Spleen (tissue), 11 donors: ENCODE measurements at regions not wholly inside any gene's neighbourhood (a gene's known extent, or its start where the extent isn't known, plus 50 kb on each side); places are given as distances from the start of the nearest gene placed in this dataset.

Experiments
- DNase-seq: peaks from one replicate; pipeline ENCODE4 v3.0.0-alpha.2; 2020
- H3K27ac ChIP-seq, 8 donors: fragments of 200-600 bp; sonication (generic) in 7 of 8; 1 replicate in 4 of 8; 2 replicates in 4 of 8; pipeline versions ENCODE4 v1.5.0 to v1.8.0; 2016 to 2021; ENCODE audit warnings: inconsistent platforms in 4 of 8, mild to moderate bottlenecking in 4 of 8, moderate library complexity in 1 of 8
- H3K27me3 ChIP-seq, 7 donors: fragments of 200-600 bp; sonication (generic) in 6 of 7; replicated peaks in 1 of 7; 1 replicate in 4 of 7; 2 replicates in 3 of 7; pipeline versions ENCODE4 v1.5.0 to v1.8.0; 2016 to 2021; ENCODE audit warnings: inconsistent platforms in 3 of 7, mild to moderate bottlenecking in 1 of 7
- H3K36me3 ChIP-seq, 6 donors: fragments of 200-600 bp; sonication (generic) in 5 of 6; 1 replicate in 4 of 6; 2 replicates in 2 of 6; pipeline versions ENCODE4 v1.5.0 to v1.8.0; 2016 to 2021; ENCODE audit warnings: inconsistent platforms in 2 of 6
- H3K4me1 ChIP-seq, 6 donors: fragments of 200-600 bp; sonication (generic) in 5 of 6; 1 replicate in 3 of 6; 2 replicates in 3 of 6; pipeline versions ENCODE4 v1.5.0 to v1.8.0; 2016 to 2021; ENCODE audit warnings: inconsistent platforms in 3 of 6
- H3K4me3 ChIP-seq, 8 donors: fragments of 200-600 bp; sonication (generic) in 7 of 8; 1 replicate in 4 of 8; 2 replicates in 4 of 8; pipeline versions ENCODE4 v1.5.0 to v1.8.0; 2016 to 2021; ENCODE audit warnings: inconsistent platforms in 4 of 8, mild to moderate bottlenecking in 4 of 8, moderate library complexity in 2 of 8
- H3K9me3 ChIP-seq, 8 donors: fragments of 200-600 bp; sonication (generic) in 7 of 8; 1 replicate in 4 of 8; 2 replicates in 4 of 8; pipeline versions ENCODE4 v1.5.0 to v1.8.0; 2016 to 2021; ENCODE audit warnings: inconsistent platforms in 4 of 8
- POLR2A ChIP-seq, 3 donors: fragments of 450-650 bp; IDR thresholded peaks; one replicate each; pipeline ENCODE4 v1.5.1; 2017; ENCODE audit warnings: antibody characterized with exemption in 3 of 3, mild to moderate bottlenecking in 1 of 3
- POLR2AphosphoS5 ChIP-seq, 3 donors: sonication (generic); formaldehyde crosslinking; IDR thresholded peaks; one replicate each; pipeline ENCODE4 v1.5.1; 2017; ENCODE audit warnings: antibody characterized with exemption in 3 of 3
- WGBS, 5 donors: extraction: QIAGEN DNeasy Blood & Tissue Kit in 3 of 5; methylation state at CpG; one replicate each; pipeline versions ENCODE4 v1.1.5 to v1.1.7; 2013 to 2018; 5-methylcytosine and 5-hydroxymethylcytosine counted together
- intact Hi-C: fragments of 100-400 bp; cut with DNase I; formaldehyde crosslinking; loops from one replicate; pipeline ENCODE4 v1.15.0; 2023; ENCODE audit warnings: low total_unique reads
- TF ChIP-seq, protein P1 (sequence below), 11 experiments: fragments of 200-600 bp in 7 of 11; fragments of 450-650 bp in 4 of 11; sonication (generic) in 4 of 11; IDR thresholded peaks in 8 of 11; conservative IDR thresholded peaks in 3 of 11; 1 replicate in 7 of 11; 2 replicates in 4 of 11; pipeline versions ENCODE4 v1.4.0 to v1.8.0; 2016 to 2021; ENCODE audit warnings: antibody characterized with exemption in 11 of 11, inconsistent platforms in 4 of 11, mild to moderate bottlenecking in 1 of 11
- donor health status: healthy with polysubstance abuse.
- donor health status: DM: no; HTN: no; CAD: no; lungs with moderate emphysema.
- donor health status: DM: no; HTN: no; CAD: no.
- donor health status: Bipolar disorder and iron deficiency.
- donor health status: healthy.
- donor health status: DM: no; HTN: no; CAD: no.
- donor health status: DM: yes; HTN: yes; CAD: no.

DNA sequence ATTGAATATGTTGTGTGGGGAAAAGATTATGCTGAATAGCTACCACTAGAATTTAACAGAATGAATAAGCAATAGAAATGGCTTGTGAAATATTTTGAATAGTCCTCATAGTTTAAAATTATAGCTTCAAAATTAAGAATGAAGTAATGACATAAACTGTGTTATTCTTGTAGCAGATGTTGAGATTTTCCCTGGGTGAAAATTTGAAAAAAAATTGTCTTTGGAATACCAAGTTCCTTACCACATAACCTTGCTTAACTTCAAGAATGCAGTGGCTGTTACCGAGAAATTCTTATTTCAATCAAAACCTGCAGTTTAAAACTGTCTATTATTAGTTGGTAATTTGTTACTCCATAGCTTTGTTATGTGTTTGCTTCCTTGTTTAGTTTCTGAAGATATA, 1268.6 kb downstream of the RAPGEF2 start:
- no peaks in the 10 kb centered on the region for H3K4me1 ChIP-seq
- no peaks in the 10 kb centered on the region for H3K27me3 ChIP-seq
- TF ChIP-seq POLR2AphosphoS5 (IDR thresholded peaks at IDR 0.05) (no peak), POLR2A (IDR thresholded peaks at IDR 0.05) (no peak)
- TF ChIP-seq, protein P1, sequence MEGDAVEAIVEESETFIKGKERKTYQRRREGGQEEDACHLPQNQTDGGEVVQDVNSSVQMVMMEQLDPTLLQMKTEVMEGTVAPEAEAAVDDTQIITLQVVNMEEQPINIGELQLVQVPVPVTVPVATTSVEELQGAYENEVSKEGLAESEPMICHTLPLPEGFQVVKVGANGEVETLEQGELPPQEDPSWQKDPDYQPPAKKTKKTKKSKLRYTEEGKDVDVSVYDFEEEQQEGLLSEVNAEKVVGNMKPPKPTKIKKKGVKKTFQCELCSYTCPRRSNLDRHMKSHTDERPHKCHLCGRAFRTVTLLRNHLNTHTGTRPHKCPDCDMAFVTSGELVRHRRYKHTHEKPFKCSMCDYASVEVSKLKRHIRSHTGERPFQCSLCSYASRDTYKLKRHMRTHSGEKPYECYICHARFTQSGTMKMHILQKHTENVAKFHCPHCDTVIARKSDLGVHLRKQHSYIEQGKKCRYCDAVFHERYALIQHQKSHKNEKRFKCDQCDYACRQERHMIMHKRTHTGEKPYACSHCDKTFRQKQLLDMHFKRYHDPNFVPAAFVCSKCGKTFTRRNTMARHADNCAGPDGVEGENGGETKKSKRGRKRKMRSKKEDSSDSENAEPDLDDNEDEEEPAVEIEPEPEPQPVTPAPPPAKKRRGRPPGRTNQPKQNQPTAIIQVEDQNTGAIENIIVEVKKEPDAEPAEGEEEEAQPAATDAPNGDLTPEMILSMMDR (IDR thresholded peaks at IDR 0.05 in 8 of 11, conservative IDR thresholded peaks at IDR 0.05 in 3 of 11) = no peak
- WGBS, 5 donors = 69 to 91% (median 76%) methylated on average over 1 of the region's 1 CpG
- no peak overlapping the region for H3K4me3 ChIP-seq
- no peak overlapping the region for H3K27ac ChIP-seq
- peaks cover 0 to 5% (median 0%) of the 10 kb centered on the region in 8 donors for H3K9me3 ChIP-seq
- no peaks in the 10 kb centered on the region for H3K36me3 ChIP-seq
- no peak for DNase-seq
- intact Hi-C loops = no loop called here

DNA sequence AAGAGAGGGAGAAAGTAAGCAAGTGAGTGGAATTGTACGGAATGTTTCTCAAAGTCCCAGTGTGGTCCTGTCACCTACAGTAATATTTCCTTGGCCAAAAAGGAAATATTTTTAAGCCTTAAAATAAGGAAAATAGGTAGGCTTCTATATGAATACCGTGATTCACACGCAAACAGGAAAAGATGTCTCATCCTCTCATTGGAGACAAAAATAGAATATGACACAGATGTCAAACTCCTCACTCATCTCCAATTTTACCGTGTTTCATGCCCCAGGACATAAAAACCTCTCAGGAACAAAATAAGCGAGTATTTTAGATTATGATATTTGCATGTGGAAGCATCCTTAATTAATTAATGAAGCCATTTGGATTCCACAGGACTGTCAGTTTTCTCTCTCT, 1269.5 kb downstream of the RAPGEF2 start:
- intact Hi-C loops = no loop called here
- H3K9me3 ChIP-seq = peaks cover 0 to 5% (median 0%) of the 10 kb centered on the region in 8 donors
- TF ChIP-seq, protein P1 (IDR thresholded peaks at IDR 0.05 in 8 of 11, conservative IDR thresholded peaks at IDR 0.05 in 3 of 11) = no peak
- TF ChIP-seq POLR2AphosphoS5 (IDR thresholded peaks at IDR 0.05) (no peak), POLR2A (IDR thresholded peaks at IDR 0.05) (no peak)
- no peaks in the 10 kb centered on the region for H3K4me1 ChIP-seq
- no peaks in the 10 kb centered on the region for H3K36me3 ChIP-seq
- no peak overlapping the region for H3K4me3 ChIP-seq
- 69 to 82% (median 77%) methylated on average over 5 of the region's 5 CpGs for WGBS, 5 donors
- H3K27ac ChIP-seq = no peak overlapping the region
- H3K27me3 ChIP-seq = no peaks in the 10 kb centered on the region
- DNase-seq = no peak

DNA sequence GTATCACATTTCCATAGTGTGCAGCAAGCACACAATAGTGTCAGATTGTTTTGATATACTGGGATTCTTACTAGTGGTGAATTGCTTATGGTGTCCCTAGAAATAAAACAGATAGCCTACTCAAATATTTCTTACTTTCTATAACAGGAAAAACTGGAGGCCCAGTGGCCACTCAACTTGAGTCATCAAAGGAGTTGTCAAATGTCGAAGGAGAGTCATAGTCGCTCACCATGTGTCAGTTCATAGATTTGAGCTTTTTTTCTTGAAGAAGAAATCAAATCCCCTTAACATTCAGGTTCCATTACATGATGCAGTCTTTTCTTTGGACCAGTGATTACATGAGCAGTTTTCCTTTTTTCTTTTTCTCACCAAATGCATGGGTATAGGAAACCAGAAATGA, 1271.0 kb downstream of the RAPGEF2 start:
- 88 to 93% (median 90%) methylated on average over 2 of the region's 2 CpGs for WGBS, 5 donors
- Histone ChIP-seq H3K27me3 (no peaks in the 10 kb centered on the region), H3K4me3 (no peak overlapping the region), H3K27ac (no peak overlapping the region), H3K4me1 (no peaks in the 10 kb centered on the region), H3K9me3 (peaks cover 0 to 5% (median 0%) of the 10 kb centered on the region in 8 donors), H3K36me3 (no peaks in the 10 kb centered on the region)
- DNase-seq = no peak
- intact Hi-C loops = no loop called here
- TF ChIP-seq, protein P1 (IDR thresholded peaks at IDR 0.05 in 8 of 11, conservative IDR thresholded peaks at IDR 0.05 in 3 of 11) = no peak
- TF ChIP-seq POLR2AphosphoS5 (IDR thresholded peaks at IDR 0.05) (no peak), POLR2A (IDR thresholded peaks at IDR 0.05) (no peak)

DNA sequence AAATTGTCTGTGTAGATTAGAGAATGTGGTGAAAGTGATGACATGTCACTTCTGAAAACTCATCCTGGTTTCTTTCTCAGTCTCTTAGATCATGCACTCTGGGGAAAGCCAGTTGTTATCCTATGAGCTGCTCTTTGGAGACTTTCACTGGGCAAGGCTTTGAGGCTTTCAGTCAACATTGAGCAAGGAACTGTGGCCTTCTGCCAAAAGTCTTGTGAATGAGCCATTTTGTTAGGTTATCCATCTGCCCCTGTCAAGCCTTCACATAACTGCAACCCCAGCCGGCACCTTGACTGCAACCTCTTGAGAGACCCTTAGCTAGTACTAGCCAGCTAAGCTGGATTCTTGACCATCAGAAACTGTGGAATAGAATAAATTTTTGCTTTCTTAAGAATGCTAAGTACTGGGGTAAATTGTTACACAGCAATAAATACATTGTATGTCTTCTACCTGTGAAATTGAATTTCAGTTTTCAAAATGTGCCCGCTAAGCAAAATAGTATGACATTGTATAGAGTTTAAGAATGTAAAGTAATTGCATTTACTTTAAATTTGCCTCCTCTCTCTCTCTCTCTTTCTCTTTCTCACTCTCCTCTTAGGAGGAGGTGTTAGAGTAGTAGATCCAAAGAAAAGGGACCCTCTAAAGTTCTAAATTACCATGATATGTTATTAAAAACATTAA, 1273.0 kb downstream of the RAPGEF2 start:
- no peak for DNase-seq
- no peak overlapping the region for H3K4me3 ChIP-seq
- intact Hi-C loops = no loop called here
- H3K4me1 ChIP-seq = no peaks in the 10 kb centered on the region
- 89 to 95% (median 90%) methylated on average over 2 of the region's 2 CpGs for WGBS, 5 donors
- no peaks in the 10 kb centered on the region for H3K27me3 ChIP-seq
- H3K27ac ChIP-seq = no peak overlapping the region
- TF ChIP-seq, protein P1 (IDR thresholded peaks at IDR 0.05 in 8 of 11, conservative IDR thresholded peaks at IDR 0.05 in 3 of 11) = no peak
- TF ChIP-seq POLR2A (IDR thresholded peaks at IDR 0.05) = no peak
- TF ChIP-seq POLR2AphosphoS5 (IDR thresholded peaks at IDR 0.05) = no peak
- peaks cover 0 to 4% (median 0%) of the 10 kb centered on the region in 8 donors for H3K9me3 ChIP-seq
- H3K36me3 ChIP-seq = no peaks in the 10 kb centered on the region
